ENCODE measurements at regions not wholly inside any gene's neighbourhood (a gene's known extent, or its start where the extent isn't known, plus 50 kb on each side); places are given as distances from the start of the nearest gene placed in this dataset.
"Not testable (repeated sequence)": the region's sequence is repeated elsewhere in the genome, so short reads cannot be mapped to it uniquely, and the experiment has no call there.

GRCh38 chr2:199070322-199070949, 387.3 kb downstream of the SATB2 start:
- Histone ChIP-seq H3K27ac (ENCODE audit: low read depth, low read length) (no peak overlapping the region), H3K4me3 (ENCODE audit: low read length) (no peak overlapping the region), H3K4me1 (ENCODE audit: control insufficient read depth, insufficient read depth, low read length) (no peaks in the 10 kb centered on the region), H3K27me3 (ENCODE audit: control insufficient read depth, insufficient read depth, low read length) (no peaks in the 10 kb centered on the region), H3K9ac (ENCODE audit: low read length) (no peak overlapping the region), H3K36me3 (ENCODE audit: control insufficient read depth, insufficient read depth, low read length) (no peaks in the 10 kb centered on the region)

- Histone ChIP-seq H3K9ac (ENCODE audit: low read length) (no peak overlapping the region), H3K27me3 (ENCODE audit: control insufficient read depth, insufficient read depth, low read length) (no peaks in the 10 kb centered on the region), H3K27ac (ENCODE audit: low read depth, low read length) (no peak overlapping the region), H3K36me3 (ENCODE audit: control insufficient read depth, insufficient read depth, low read length) (no peaks in the 10 kb centered on the region), H3K4me3 (ENCODE audit: low read length) (no peak overlapping the region), H3K4me1 (ENCODE audit: control insufficient read depth, insufficient read depth, low read length) (no peaks in the 10 kb centered on the region)
These were observed 393.5 kb downstream of the SATB2 start for GRCh38 chr2:199064201-199064600.

- H3K36me3 ChIP-seq (ENCODE audit: control insufficient read depth, insufficient read depth, low read length), result no peaks in the 10 kb centered on the region
- H3K4me1 ChIP-seq (ENCODE audit: control insufficient read depth, insufficient read depth, low read length), result no peaks in the 10 kb centered on the region
- H3K27ac ChIP-seq (ENCODE audit: low read depth, low read length), result no peak overlapping the region
- no peak overlapping the region for H3K9ac ChIP-seq (ENCODE audit: low read length)
- H3K27me3 ChIP-seq (ENCODE audit: control insufficient read depth, insufficient read depth, low read length), result no peaks in the 10 kb centered on the region
- H3K4me3 ChIP-seq (ENCODE audit: low read length), result no peak overlapping the region
These were observed 399.8 kb downstream of the SATB2 start for GRCh38 chr2:199057936-199058335.

DNA sequence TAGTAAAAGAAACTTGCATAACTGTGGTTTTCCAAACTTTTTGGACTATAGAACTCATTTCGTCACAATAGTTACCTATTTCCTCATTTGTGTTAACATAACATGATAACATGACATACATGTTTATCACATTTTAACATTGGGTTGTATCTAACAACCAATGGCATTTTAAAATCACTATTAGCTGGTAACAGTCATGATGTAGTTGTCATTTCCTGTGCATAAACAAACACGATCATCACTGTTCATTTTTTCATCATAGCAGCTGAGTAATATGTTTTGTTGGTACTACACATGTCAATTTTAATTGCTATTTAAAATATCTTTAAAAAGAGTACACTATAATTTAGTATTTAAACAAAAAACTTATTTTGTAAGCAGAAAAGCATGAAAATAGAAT, 402.4 kb downstream of the SATB2 start:
- Histone ChIP-seq H3K36me3 (ENCODE audit: control insufficient read depth, insufficient read depth, low read length) (no peaks in the 10 kb centered on the region), H3K27ac (ENCODE audit: low read depth, low read length) (no peak overlapping the region), H3K27me3 (ENCODE audit: control insufficient read depth, insufficient read depth, low read length) (no peaks in the 10 kb centered on the region), H3K9ac (ENCODE audit: low read length) (no peak overlapping the region), H3K4me1 (ENCODE audit: control insufficient read depth, insufficient read depth, low read length) (no peaks in the 10 kb centered on the region), H3K4me3 (ENCODE audit: low read length) (no peak overlapping the region)

DNA sequence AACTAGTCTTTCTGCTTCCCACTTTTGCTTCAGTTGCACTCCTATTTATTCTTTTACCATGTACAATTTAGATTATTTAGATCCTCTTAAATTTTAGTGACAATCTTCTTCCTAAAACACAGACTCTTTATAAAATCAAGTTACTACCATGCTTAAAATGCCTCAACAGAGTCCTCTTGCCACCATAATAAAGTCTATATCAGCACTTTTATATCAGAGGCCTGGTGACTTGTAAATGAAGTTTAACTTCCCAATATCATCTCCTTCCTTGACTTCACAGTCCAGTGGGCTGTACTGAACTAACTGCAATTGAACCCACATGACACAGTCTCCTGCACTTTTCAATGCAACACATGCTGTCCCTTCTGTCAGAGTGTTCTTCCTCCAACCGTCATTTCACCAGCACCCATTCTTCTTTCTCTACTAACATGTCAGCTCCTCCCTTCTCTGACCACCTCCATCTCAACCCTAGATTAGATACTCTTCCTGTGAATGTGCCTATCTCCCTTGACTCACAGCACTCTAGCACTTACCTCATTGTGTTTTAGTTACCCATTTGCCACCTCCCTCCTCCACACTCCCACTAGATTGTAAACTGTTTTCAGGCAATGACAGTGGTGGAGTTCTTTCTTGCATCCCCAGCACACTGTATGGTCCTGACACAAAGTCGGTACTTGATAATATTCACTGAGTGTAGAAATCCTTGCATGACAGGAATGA, 414.9 kb downstream of the SATB2 start:
- Histone ChIP-seq H3K36me3 (ENCODE audit: control insufficient read depth, insufficient read depth, low read length) (no peaks in the 10 kb centered on the region), H3K27me3 (ENCODE audit: control insufficient read depth, insufficient read depth, low read length) (no peaks in the 10 kb centered on the region), H3K9ac (ENCODE audit: low read length) (no peak overlapping the region), H3K27ac (ENCODE audit: low read depth, low read length) (no peak overlapping the region), H3K4me3 (ENCODE audit: low read length) (no peak overlapping the region), H3K4me1 (ENCODE audit: control insufficient read depth, insufficient read depth, low read length) (no peaks in the 10 kb centered on the region)

GRCh38 chr2:199040522-199040921, 417.2 kb downstream of the SATB2 start:
- Histone ChIP-seq H3K4me3 (ENCODE audit: low read length) (no peak overlapping the region), H3K4me1 (ENCODE audit: control insufficient read depth, insufficient read depth, low read length) (no peaks in the 10 kb centered on the region), H3K27ac (ENCODE audit: low read depth, low read length) (no peak overlapping the region), H3K27me3 (ENCODE audit: control insufficient read depth, insufficient read depth, low read length) (no peaks in the 10 kb centered on the region), H3K9ac (ENCODE audit: low read length) (no peak overlapping the region), H3K36me3 (ENCODE audit: control insufficient read depth, insufficient read depth, low read length) (no peaks in the 10 kb centered on the region)

DNA sequence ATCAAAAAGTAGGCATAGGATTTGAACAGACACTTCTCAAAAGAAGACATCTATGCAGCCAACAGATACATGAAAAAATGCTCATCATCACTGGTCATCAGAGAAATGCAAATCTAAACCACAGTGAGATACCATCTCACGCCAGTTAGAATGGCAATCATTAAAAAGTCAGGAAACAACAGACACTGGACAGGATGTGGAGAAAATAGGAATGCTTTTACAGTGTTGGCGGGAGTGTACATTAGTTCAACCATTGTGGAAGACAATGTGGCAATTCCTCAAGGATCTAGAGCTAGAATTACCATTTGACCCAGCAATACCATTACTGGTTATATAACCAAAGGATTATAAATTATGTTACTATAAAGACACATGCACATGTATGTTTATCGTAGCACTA, 424.0 kb downstream of the SATB2 start:
- H3K27ac ChIP-seq (ENCODE audit: low read depth, low read length); H3K4me1 ChIP-seq (ENCODE audit: control insufficient read depth, insufficient read depth, low read length); H3K9ac ChIP-seq (ENCODE audit: low read length); H3K36me3 ChIP-seq (ENCODE audit: control insufficient read depth, insufficient read depth, low read length); H3K4me3 ChIP-seq (ENCODE audit: low read length); H3K27me3 ChIP-seq (ENCODE audit: control insufficient read depth, insufficient read depth, low read length): not testable (repeated sequence)

GRCh38 chr2:199025146-199025545, 432.6 kb downstream of the SATB2 start:
- Histone ChIP-seq H3K4me1 (ENCODE audit: control insufficient read depth, insufficient read depth, low read length) (no peaks in the 10 kb centered on the region), H3K9ac (ENCODE audit: low read length) (no peak overlapping the region), H3K27me3 (ENCODE audit: control insufficient read depth, insufficient read depth, low read length) (no peaks in the 10 kb centered on the region), H3K4me3 (ENCODE audit: low read length) (no peak overlapping the region), H3K27ac (ENCODE audit: low read depth, low read length) (no peak overlapping the region), H3K36me3 (ENCODE audit: control insufficient read depth, insufficient read depth, low read length) (no peaks in the 10 kb centered on the region)

- Histone ChIP-seq H3K27ac (ENCODE audit: low read depth, low read length) (no peak overlapping the region), H3K36me3 (ENCODE audit: control insufficient read depth, insufficient read depth, low read length) (no peaks in the 10 kb centered on the region), H3K4me3 (ENCODE audit: low read length) (no peak overlapping the region), H3K9ac (ENCODE audit: low read length) (no peak overlapping the region), H3K4me1 (ENCODE audit: control insufficient read depth, insufficient read depth, low read length) (no peaks in the 10 kb centered on the region), H3K27me3 (ENCODE audit: control insufficient read depth, insufficient read depth, low read length) (no peaks in the 10 kb centered on the region)
These were observed 433.5 kb downstream of the SATB2 start for GRCh38 chr2:199024224-199024623.

DNA sequence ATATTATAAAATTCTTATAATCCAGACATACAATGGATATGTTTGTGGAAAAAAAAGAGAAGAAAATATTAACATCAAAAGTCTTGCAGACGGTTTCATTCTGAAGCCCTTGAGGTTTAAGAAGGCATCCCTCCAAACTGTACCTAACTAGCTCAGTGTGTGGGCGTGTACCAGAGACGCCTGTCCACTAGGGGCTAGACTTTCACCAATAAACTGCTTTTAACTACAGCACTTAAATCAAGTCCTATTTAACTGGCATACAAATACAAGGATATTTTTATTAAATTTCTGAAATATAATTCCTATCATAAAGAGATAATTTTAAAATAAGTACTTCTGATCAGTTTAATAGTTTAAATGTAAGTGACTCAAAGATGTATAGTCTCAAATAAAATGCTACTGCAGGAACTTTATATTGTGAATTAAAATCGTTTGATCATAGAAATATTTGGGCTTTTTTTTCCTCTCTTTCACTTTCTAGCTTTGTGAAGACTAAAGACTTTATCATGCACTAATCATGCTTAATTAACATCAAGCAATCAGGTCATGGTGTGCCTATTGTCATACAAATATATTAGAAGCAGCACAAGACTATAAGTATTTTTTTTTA, 437.7 kb downstream of the SATB2 start:
- no peak overlapping the region for H3K9ac ChIP-seq (ENCODE audit: low read length)
- H3K4me3 ChIP-seq (ENCODE audit: low read length), result no peak overlapping the region
- no peaks in the 10 kb centered on the region for H3K27me3 ChIP-seq (ENCODE audit: control insufficient read depth, insufficient read depth, low read length)
- no peaks in the 10 kb centered on the region for H3K36me3 ChIP-seq (ENCODE audit: control insufficient read depth, insufficient read depth, low read length)
- no peaks in the 10 kb centered on the region for H3K4me1 ChIP-seq (ENCODE audit: control insufficient read depth, insufficient read depth, low read length)
- no peak overlapping the region for H3K27ac ChIP-seq (ENCODE audit: low read depth, low read length)

GRCh38 chr2:199018826-199019225, 438.9 kb downstream of the SATB2 start:
- Histone ChIP-seq H3K4me3 (ENCODE audit: low read length) (no peak overlapping the region), H3K36me3 (ENCODE audit: control insufficient read depth, insufficient read depth, low read length) (no peaks in the 10 kb centered on the region), H3K4me1 (ENCODE audit: control insufficient read depth, insufficient read depth, low read length) (no peaks in the 10 kb centered on the region), H3K27ac (ENCODE audit: low read depth, low read length) (no peak overlapping the region), H3K27me3 (ENCODE audit: control insufficient read depth, insufficient read depth, low read length) (no peaks in the 10 kb centered on the region), H3K9ac (ENCODE audit: low read length) (no peak overlapping the region)

DNA sequence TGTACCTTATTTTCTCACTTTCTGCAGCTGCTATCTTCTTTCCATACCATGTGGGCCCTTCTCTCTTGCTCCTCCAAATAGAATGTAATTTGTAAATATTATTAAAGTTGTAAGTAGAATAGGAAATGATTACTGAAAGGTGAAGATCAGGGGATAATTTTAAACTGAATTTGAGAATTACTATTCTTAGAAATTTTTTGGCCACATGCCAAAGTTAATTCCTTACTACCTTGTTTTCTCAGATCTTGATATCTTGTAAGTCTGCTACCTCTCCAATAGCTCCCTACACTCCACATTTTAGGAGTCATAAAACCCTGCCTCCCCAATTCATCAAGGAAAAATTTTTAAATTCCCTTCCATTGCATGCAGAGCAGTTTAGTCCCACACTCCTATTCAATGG, 442.7 kb downstream of the SATB2 start:
- H3K4me1 ChIP-seq (ENCODE audit: control insufficient read depth, insufficient read depth, low read length), result no peaks in the 10 kb centered on the region
- no peak overlapping the region for H3K27ac ChIP-seq (ENCODE audit: low read depth, low read length)
- no peak overlapping the region for H3K4me3 ChIP-seq (ENCODE audit: low read length)
- no peak overlapping the region for H3K9ac ChIP-seq (ENCODE audit: low read length)
- no peaks in the 10 kb centered on the region for H3K27me3 ChIP-seq (ENCODE audit: control insufficient read depth, insufficient read depth, low read length)
- H3K36me3 ChIP-seq (ENCODE audit: control insufficient read depth, insufficient read depth, low read length), result no peaks in the 10 kb centered on the region

GRCh38 chr2:199014226-199014625, 443.5 kb downstream of the SATB2 start:
- H3K4me3 ChIP-seq (ENCODE audit: low read length), result no peak overlapping the region
- no peaks in the 10 kb centered on the region for H3K27me3 ChIP-seq (ENCODE audit: control insufficient read depth, insufficient read depth, low read length)
- no peaks in the 10 kb centered on the region for H3K4me1 ChIP-seq (ENCODE audit: control insufficient read depth, insufficient read depth, low read length)
- H3K9ac ChIP-seq (ENCODE audit: low read length), result no peak overlapping the region
- H3K36me3 ChIP-seq (ENCODE audit: control insufficient read depth, insufficient read depth, low read length), result no peaks in the 10 kb centered on the region
- H3K27ac ChIP-seq (ENCODE audit: low read depth, low read length), result no peak overlapping the region

All from rectal smooth muscle tissue (tissue), 1 donor.